T-cell (primary cell): ENCODE measurements at regions not wholly inside any gene's neighbourhood (a gene's known extent, or its start where the extent isn't known, plus 50 kb on each side); places are given as distances from the start of the nearest gene placed in this dataset.

Source experiments
- ATAC-seq, 4 experiments: fragments of 200-7000 bp in 3 of 4; fragments of 150-1000 bp in 1 of 4; cut with Tn5 transposase; replicated peaks in 1 of 4; 1 replicate in 3 of 4; 2 replicates in 1 of 4; pipeline ENCODE4 v1.10.0; 2021; ENCODE audit warnings: moderate library complexity in 3 of 4, mild to moderate bottlenecking in 2 of 4, moderate number of reproducible peaks in 1 of 4
- CTCF ChIA-PET, 2 donors: fragments of 300-600 bp; sonication (Branson Sonifier 250); formaldehyde crosslinking; loops; one replicate each; lab custom pipeline; 2022; ENCODE audit warnings: antibody characterized with exemption in 2 of 2; lab: Charles Lee
- POLR2A ChIA-PET, 2 donors: fragments of 300-600 bp; sonication (Branson Sonifier 250); formaldehyde crosslinking; loops; one replicate each; lab custom pipeline; 2022; ENCODE audit warnings: antibody characterized with exemption in 2 of 2; lab: Charles Lee
- DNase-seq, 35 experiments: peaks; one replicate each; pipeline versions ENCODE4 v3.0.0 to v3.0.0-alpha.2; 2013 to 2023
- H3K27ac ChIP-seq: one replicate; pipeline ENCODE4 v1.5.1; 2013; ENCODE audit warnings: low read length
- H3K27me3 ChIP-seq, 2 experiments: replicated peaks in 1 of 2; 1 replicate in 1 of 2; 2 replicates in 1 of 2; pipeline versions ENCODE4 v1.6.1 to v1.7.0; 2013; ENCODE audit warnings: low read length in 1 of 2, mixed read lengths in 1 of 2; ENCODE audit not compliant: control insufficient read depth in 2 of 2, insufficient read depth in 2 of 2; ENCODE audit errors: extremely low read depth in 1 of 2
- H3K36me3 ChIP-seq, 2 donors: 1 replicate in 1 of 2; 2 replicates in 1 of 2; pipeline versions ENCODE4 v1.6.1 to v1.7.0; 2013; ENCODE audit warnings: low read length in 1 of 2; ENCODE audit not compliant: control insufficient read depth in 2 of 2, insufficient read depth in 1 of 2; ENCODE audit errors: extremely low read depth in 1 of 2
- H3K4me1 ChIP-seq, 2 experiments: 1 replicate in 1 of 2; 2 replicates in 1 of 2; pipeline versions ENCODE4 v1.6.1 to v1.7.0; 2013; ENCODE audit warnings: low read length in 2 of 2, mixed read lengths in 1 of 2; ENCODE audit not compliant: insufficient read depth in 2 of 2, control insufficient read depth in 1 of 2; ENCODE audit errors: extremely low read depth in 1 of 2
- H3K4me3 ChIP-seq, 2 donors: 1 replicate in 1 of 2; 2 replicates in 1 of 2; pipeline versions ENCODE4 v1.5.1 to v1.7.0; 2013; ENCODE audit warnings: mild to moderate bottlenecking in 2 of 2, low read length in 1 of 2, moderate library complexity in 1 of 2; ENCODE audit not compliant: control insufficient read depth in 1 of 2; ENCODE audit errors: extremely low read depth in 1 of 2
- H3K9me3 ChIP-seq: 2 replicates; pipeline ENCODE4 v1.7.0; 2013
- H3K27ac Mint-ChIP-seq, 2 donors: one replicate each; pipeline ENCODE4 v1.8.0; 2020 to 2021; ENCODE audit warnings: mild to moderate bottlenecking in 2 of 2, mixed read lengths in 2 of 2
- H3K27me3 Mint-ChIP-seq, 2 donors: one replicate each; pipeline ENCODE4 v1.8.0; 2021 to 2022; ENCODE audit warnings: mixed read lengths in 2 of 2
- H3K36me3 Mint-ChIP-seq: one replicate; pipeline ENCODE4 v1.8.0; 2021; ENCODE audit warnings: mixed read lengths
- H3K4me1 Mint-ChIP-seq, 3 donors: one replicate each; pipeline ENCODE4 v1.8.0; 2020 to 2022; ENCODE audit warnings: mixed read lengths in 3 of 3, mild to moderate bottlenecking in 1 of 3
- H3K4me3 Mint-ChIP-seq, 3 donors: one replicate each; pipeline ENCODE4 v1.8.0; 2020 to 2022; ENCODE audit warnings: mild to moderate bottlenecking in 3 of 3, mixed read lengths in 3 of 3, moderate library complexity in 3 of 3
- H3K9me3 Mint-ChIP-seq, 3 donors: one replicate each; pipeline ENCODE4 v1.8.0; 2020 to 2022; ENCODE audit warnings: mixed read lengths in 3 of 3
- WGBS: methylation state at CpG from one replicate; pipeline ENCODE4 v1.1.5; 2013; ENCODE audit warnings: missing lambda C conversion rate; ENCODE audit not compliant: insufficient coverage; 5-methylcytosine and 5-hydroxymethylcytosine counted together

GRCh38 chr18:73917046-73917445 is 230.6 kb downstream of the FBXO15 start:
- H3K36me3 Mint-ChIP-seq, result no peaks in the 10 kb centered on the region
- Histone ChIP-seq H3K4me3 (no peak overlapping the region), H3K27me3 (peaks cover 0 to 2% of the 10 kb centered on the region in 2 experiments), H3K4me1 (no peaks in the 10 kb centered on the region), H3K9me3 (no peaks in the 10 kb centered on the region), H3K36me3 (no peaks in the 10 kb centered on the region), H3K27ac (no peak overlapping the region)
- no peaks in the 10 kb centered on the region for H3K4me1 Mint-ChIP-seq
- no peak for ATAC-seq
- POLR2A ChIA-PET, result no interaction called here
- H3K27ac Mint-ChIP-seq, result no peak overlapping the region
- H3K9me3 Mint-ChIP-seq, result no peaks in the 10 kb centered on the region
- CTCF ChIA-PET, result no interaction called here
- peaks cover 12 to 13% of the 10 kb centered on the region in 2 donors for H3K27me3 Mint-ChIP-seq
- DNase-seq, result no peak
- no CpG with 5 or more reads among the region's 1 CpG for WGBS
- no peak overlapping the region for H3K4me3 Mint-ChIP-seq

- Histone ChIP-seq H3K9me3 (no peaks in the 10 kb centered on the region), H3K27ac (no peak overlapping the region), H3K36me3 (no peaks in the 10 kb centered on the region), H3K4me3 (no peak overlapping the region), H3K27me3 (no peaks in the 10 kb centered on the region), H3K4me1 (no peaks in the 10 kb centered on the region)
- Mint-ChIP-seq H3K4me3 (no peak overlapping the region), H3K27me3 (peaks cover 9 to 15% of the 10 kb centered on the region in 2 donors), H3K27ac (no peak overlapping the region), H3K9me3 (no peaks in the 10 kb centered on the region), H3K4me1 (no peaks in the 10 kb centered on the region), H3K36me3 (no peaks in the 10 kb centered on the region)
- ChIA-PET CTCF (no interaction called here), POLR2A (no interaction called here)
- WGBS, result 89% methylated on average over 8 of the region's 8 CpGs
- ATAC-seq, result no peak
- no peak for DNase-seq
These were observed 234.1 kb downstream of the FBXO15 start for GRCh38 chr18:73913505-73913904.

GRCh38 chr18:73908323-73908722 is 239.3 kb downstream of the FBXO15 start:
- Mint-ChIP-seq H3K4me3 (no peak overlapping the region), H3K36me3 (no peaks in the 10 kb centered on the region), H3K4me1 (no peaks in the 10 kb centered on the region), H3K27ac (no peak overlapping the region), H3K27me3 (peaks cover 12 to 16% of the 10 kb centered on the region in 2 donors), H3K9me3 (no peaks in the 10 kb centered on the region)
- ChIA-PET CTCF (no interaction called here), POLR2A (no interaction called here)
- no peaks in the 10 kb centered on the region for H3K27me3 ChIP-seq
- 64% methylated on average over 4 of the region's 5 CpGs for WGBS
- no peaks in the 10 kb centered on the region for H3K4me1 ChIP-seq
- H3K27ac ChIP-seq, result no peak overlapping the region
- no peak for DNase-seq
- H3K4me3 ChIP-seq, result no peak overlapping the region
- H3K36me3 ChIP-seq, result no peaks in the 10 kb centered on the region
- ATAC-seq, result no peak
- H3K9me3 ChIP-seq, result no peaks in the 10 kb centered on the region

- H3K27ac Mint-ChIP-seq, result no peak overlapping the region
- 45% methylated on average over 4 of the region's 4 CpGs for WGBS
These were observed 246.1 kb downstream of the FBXO15 start for GRCh38 chr18:73901566-73901965.

GRCh38 chr18:73901151-73901550 is 246.5 kb downstream of the FBXO15 start:
- H3K9me3 Mint-ChIP-seq, result no peaks in the 10 kb centered on the region
- no peak overlapping the region for H3K27ac ChIP-seq
- no peaks in the 10 kb centered on the region for H3K4me1 Mint-ChIP-seq
- no peak overlapping the region for H3K27ac Mint-ChIP-seq
- WGBS, result 74% methylated on average over 5 of the region's 9 CpGs
- ATAC-seq, result no peak
- peaks cover 0 to 5% of the 10 kb centered on the region in 2 donors for H3K27me3 Mint-ChIP-seq
- H3K27me3 ChIP-seq, result peaks cover 0 to 3% of the 10 kb centered on the region in 2 experiments
- no peak overlapping the region for H3K4me3 ChIP-seq
- CTCF ChIA-PET, result no interaction called here
- POLR2A ChIA-PET, result no interaction called here
- no peaks in the 10 kb centered on the region for H3K36me3 ChIP-seq
- H3K36me3 Mint-ChIP-seq, result no peaks in the 10 kb centered on the region
- no peaks in the 10 kb centered on the region for H3K4me1 ChIP-seq
- H3K9me3 ChIP-seq, result no peaks in the 10 kb centered on the region
- no peak for DNase-seq
- no peak overlapping the region for H3K4me3 Mint-ChIP-seq

More at GRCh38 chr18:73901566-73901965, 246.1 kb downstream of the FBXO15 start:
- Mint-ChIP-seq H3K36me3 (no peaks in the 10 kb centered on the region), H3K4me3 (no peak overlapping the region), H3K27me3 (peaks cover 0 to 8% of the 10 kb centered on the region in 2 donors), H3K9me3 (no peaks in the 10 kb centered on the region), H3K4me1 (no peaks in the 10 kb centered on the region)
- DNase-seq, result no peak
- Histone ChIP-seq H3K4me1 (no peaks in the 10 kb centered on the region), H3K9me3 (no peaks in the 10 kb centered on the region), H3K36me3 (no peaks in the 10 kb centered on the region), H3K27ac (no peak overlapping the region), H3K4me3 (no peak overlapping the region), H3K27me3 (peaks cover 0 to 3% of the 10 kb centered on the region in 2 experiments)
- CTCF ChIA-PET, result interaction anchor here in 1 of 2 donors (0.6 kb wide), 1 partner anchor 1053 kb away, joined by 3 read pairs; no protein-coding TSS in a partner anchor
- POLR2A ChIA-PET, result no interaction called here
- no peak for ATAC-seq

GRCh38 chr18:73900106-73900835 is 247.4 kb downstream of the FBXO15 start:
- Histone ChIP-seq H3K9me3 (no peaks in the 10 kb centered on the region), H3K27me3 (peaks cover 0 to 3% of the 10 kb centered on the region in 2 experiments), H3K4me3 (no peak overlapping the region), H3K27ac (no peak overlapping the region), H3K36me3 (no peaks in the 10 kb centered on the region), H3K4me1 (no peaks in the 10 kb centered on the region)
- H3K9me3 Mint-ChIP-seq, result no peaks in the 10 kb centered on the region
- no peak for ATAC-seq
- ChIA-PET POLR2A (no interaction called here), CTCF (no interaction called here)
- no peak overlapping the region for H3K27ac Mint-ChIP-seq
- H3K4me3 Mint-ChIP-seq, result no peak overlapping the region
- peaks cover 0 to 5% of the 10 kb centered on the region in 2 donors for H3K27me3 Mint-ChIP-seq
- H3K4me1 Mint-ChIP-seq, result no peaks in the 10 kb centered on the region
- WGBS, result 79% methylated on average over 4 of the region's 7 CpGs
- DNase-seq, result no peak
- H3K36me3 Mint-ChIP-seq, result no peaks in the 10 kb centered on the region
